ENCODE measurements at regions not wholly inside any gene's neighbourhood (a gene's known extent, or its start where the extent isn't known, plus 50 kb on each side); places are given as distances from the start of the nearest gene placed in this dataset.
"Not testable (repeated sequence)": the region's sequence is repeated elsewhere in the genome, so short reads cannot be mapped to it uniquely, and the experiment has no call there.

DNA sequence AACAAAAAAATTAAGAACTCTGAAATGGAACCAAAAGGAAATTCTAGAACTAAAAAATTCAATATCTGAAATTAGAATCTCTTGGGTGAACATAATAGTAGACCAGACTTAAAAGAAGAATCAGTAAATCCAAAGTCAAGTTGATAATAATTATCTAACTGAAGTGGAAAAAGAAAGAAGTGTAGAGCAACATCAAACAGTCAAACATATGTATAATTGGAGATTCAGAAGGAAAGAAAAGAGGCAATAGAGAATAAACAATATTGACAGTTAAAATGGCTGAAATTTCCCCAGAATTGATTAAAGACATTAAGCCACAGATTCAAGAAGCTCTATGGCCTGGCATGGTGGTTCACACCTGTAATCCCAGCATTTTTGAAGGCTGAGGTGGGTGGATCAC is 383.6 kb downstream of the PREX1 start:
- Histone ChIP-seq H3K4me3 (no peak overlapping the region), H3K27me3 (peaks cover 0 to 29% of the 10 kb centered on the region in 2 donors), H3K27ac (no peak overlapping the region), H3K4me1 (no peaks in the 10 kb centered on the region), H3K9me3 (peaks cover 0 to 21% of the 10 kb centered on the region in 2 donors), H3K36me3 (no peaks in the 10 kb centered on the region)
- ATAC-seq (no peak), DNase-seq (no peak)
- no peak for TF ChIP-seq CTCF (IDR thresholded peaks at IDR 0.05)
- intact Hi-C loops (cut with DNase I), result no loop called here

- intact Hi-C loops (cut with DNase I), result no loop called here
- no peak overlapping the region for H3K4me3 ChIP-seq
Observed at GRCh38 chr20:48440916-48441315, 386.9 kb downstream of the PREX1 start.

GRCh38 chr20:48440261-48440660 is 387.5 kb downstream of the PREX1 start:
- H3K27me3 ChIP-seq, result peaks cover 0 to 39% of the 10 kb centered on the region in 2 donors
- DNase-seq; ATAC-seq; H3K27ac ChIP-seq; H3K4me1 ChIP-seq; intact Hi-C loops (cut with DNase I); H3K36me3 ChIP-seq; H3K4me3 ChIP-seq: not testable (repeated sequence)
- peaks cover 0 to 23% of the 10 kb centered on the region in 2 donors for H3K9me3 ChIP-seq

More at GRCh38 chr20:48440916-48441315, 386.9 kb downstream of the PREX1 start:
- Histone ChIP-seq H3K36me3 (no peaks in the 10 kb centered on the region), H3K27me3 (peaks cover 0 to 34% of the 10 kb centered on the region in 2 donors), H3K4me1 (no peaks in the 10 kb centered on the region), H3K27ac (no peak overlapping the region), H3K9me3 (peaks cover 0 to 23% of the 10 kb centered on the region in 2 donors)
- ATAC-seq, result no peak
- no peak for TF ChIP-seq CTCF (IDR thresholded peaks at IDR 0.05)
- DNase-seq, result no peak

- intact Hi-C loops (cut with DNase I), result no loop called here
- Histone ChIP-seq H3K36me3 (no peaks in the 10 kb centered on the region), H3K4me1 (no peaks in the 10 kb centered on the region), H3K27ac (no peak overlapping the region), H3K27me3 (peaks cover 0 to 39% of the 10 kb centered on the region in 2 donors), H3K9me3 (peaks cover 0 to 3% of the 10 kb centered on the region in 2 donors), H3K4me3 (no peak overlapping the region)
- no peak for TF ChIP-seq CTCF (IDR thresholded peaks at IDR 0.05)
- DNase-seq (no peak), ATAC-seq (no peak)
Observed at GRCh38 chr20:48437146-48437545, 390.7 kb downstream of the PREX1 start.

DNA sequence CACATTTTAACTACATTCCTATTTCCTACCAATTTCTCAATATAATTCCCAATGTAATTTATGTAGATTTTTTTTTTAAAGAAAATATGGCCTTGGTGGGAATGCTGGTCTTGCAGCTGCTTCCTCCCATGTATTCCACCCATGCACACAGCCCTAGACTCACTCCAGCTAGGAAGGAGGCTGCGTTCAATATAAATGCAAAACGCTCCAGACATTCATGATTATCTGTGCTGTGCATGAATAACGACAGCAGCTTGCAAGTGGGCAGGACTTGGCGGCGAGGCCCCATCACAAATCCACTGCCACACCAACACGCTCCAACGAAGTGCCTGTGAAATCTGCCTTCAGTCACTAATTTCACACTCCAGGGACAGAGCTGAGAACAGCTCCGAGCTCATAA is 391.2 kb downstream of the PREX1 start:
- intact Hi-C loops (cut with DNase I); ATAC-seq; DNase-seq: not testable (repeated sequence)

GRCh38 chr20:48433178-48433577 is 394.6 kb downstream of the PREX1 start:
- ATAC-seq (no peak), DNase-seq (no peak)
- no peaks in the 10 kb centered on the region for H3K4me1 ChIP-seq
- intact Hi-C loops (cut with DNase I), result no loop called here
- H3K27ac ChIP-seq, result no peak overlapping the region
- H3K9me3 ChIP-seq, result peaks cover 0 to 6% of the 10 kb centered on the region in 2 donors
- no peak for TF ChIP-seq CTCF (IDR thresholded peaks at IDR 0.05)
- no peaks in the 10 kb centered on the region for H3K36me3 ChIP-seq
- peaks cover 0 to 23% of the 10 kb centered on the region in 2 donors for H3K27me3 ChIP-seq
- no peak overlapping the region for H3K4me3 ChIP-seq

More for the DNA sequence above, 391.2 kb downstream of the PREX1 start:
- not testable (repeated sequence) for H3K36me3 ChIP-seq, H3K9me3 ChIP-seq, H3K27ac ChIP-seq, H3K4me3 ChIP-seq, H3K4me1 ChIP-seq
- H3K27me3 ChIP-seq, result peaks cover 0 to 39% of the 10 kb centered on the region in 2 donors
